Activated CD8-positive, alpha-beta memory T cell treated with anti-CD3 and anti-CD28 coated beads, Interleukin-2, amount 50 U/mL, for 1 hour (primary cell): ENCODE measurements at regions not wholly inside any gene's neighbourhood (a gene's known extent, or its start where the extent isn't known, plus 50 kb on each side); places are given as distances from the start of the nearest gene placed in this dataset.
"Not testable (repeated sequence)": the region's sequence is repeated elsewhere in the genome, so short reads cannot be mapped to it uniquely, and the experiment has no call there.

ENCODE experiments used
- DNase-seq: peaks from one replicate; pipeline ENCODE4 v3.0.0-alpha.2; 2020; ENCODE audit errors: extremely low read depth

GRCh38 chr1:173300061-173301044, 93.2 kb upstream of the TNFSF4 start:
- no peak for DNase-seq

GRCh38 chr1:173301507-173301906, 94.4 kb upstream of the TNFSF4 start:
- no peak for DNase-seq

GRCh38 chr1:173302366-173302765, 95.2 kb upstream of the TNFSF4 start:
- DNase-seq: no peak

GRCh38 chr1:173302890-173303829, 96.0 kb upstream of the TNFSF4 start:
- DNase-seq: no peak

- no peak for DNase-seq
These were observed 96.9 kb upstream of the TNFSF4 start for GRCh38 chr1:173303984-173304383.

GRCh38 chr1:173304529-173305227, 97.5 kb upstream of the TNFSF4 start:
- DNase-seq: no peak

GRCh38 chr1:173307845-173308244, 100.7 kb upstream of the TNFSF4 start:
- no peak for DNase-seq

GRCh38 chr1:173314656-173315055, 107.5 kb upstream of the TNFSF4 start:
- DNase-seq: no peak

- no peak for DNase-seq
These were observed 108.2 kb upstream of the TNFSF4 start for GRCh38 chr1:173315296-173315695.

GRCh38 chr1:173318788-173319187, 111.7 kb upstream of the TNFSF4 start:
- no peak for DNase-seq

GRCh38 chr1:173324352-173324751, 117.2 kb upstream of the TNFSF4 start:
- DNase-seq: not testable (repeated sequence)

GRCh38 chr1:173327987-173328386, 120.9 kb upstream of the TNFSF4 start:
- DNase-seq: not testable (repeated sequence)

- no peak for DNase-seq
These were observed 121.8 kb upstream of the TNFSF4 start for GRCh38 chr1:173328961-173329360.

GRCh38 chr1:173329726-173330125, 122.6 kb upstream of the TNFSF4 start:
- no peak for DNase-seq

- DNase-seq: no peak
These were observed 123.2 kb upstream of the TNFSF4 start for GRCh38 chr1:173330149-173330951.

GRCh38 chr1:173330952-173331548, 123.9 kb upstream of the TNFSF4 start:
- not testable (repeated sequence) for DNase-seq

GRCh38 chr1:173332026-173332425, 124.9 kb upstream of the TNFSF4 start:
- no peak for DNase-seq

- DNase-seq: no peak
These were observed 126.5 kb upstream of the TNFSF4 start for GRCh38 chr1:173333581-173333980.

- DNase-seq: no peak
These were observed 130.0 kb upstream of the TNFSF4 start for GRCh38 chr1:173337126-173337525.

- DNase-seq: no peak
These were observed 134.2 kb upstream of the TNFSF4 start for GRCh38 chr1:173341307-173341706.
